Sigmoid colon (tissue), 4 donors: ENCODE measurements at regions not wholly inside any gene's neighbourhood (a gene's known extent, or its start where the extent isn't known, plus 50 kb on each side); places are given as distances from the start of the nearest gene placed in this dataset.

Experiments
- POLR2AphosphoS5 ChIP-seq, 4 donors: sonication (generic); formaldehyde crosslinking; IDR thresholded peaks; one replicate each; pipeline ENCODE4 v1.6.1; 2017; ENCODE audit warnings: antibody characterized with exemption in 4 of 4
- TF ChIP-seq, protein P1 (sequence below), 4 experiments: fragments of 450-650 bp in 3 of 4; fragments of 200-600 bp in 1 of 4; IDR thresholded peaks; one replicate each; pipeline ENCODE4 v1.5.1; 2016 to 2019; ENCODE audit warnings: antibody characterized with exemption in 4 of 4, mild to moderate bottlenecking in 3 of 4, moderate library complexity in 2 of 4

DNA sequence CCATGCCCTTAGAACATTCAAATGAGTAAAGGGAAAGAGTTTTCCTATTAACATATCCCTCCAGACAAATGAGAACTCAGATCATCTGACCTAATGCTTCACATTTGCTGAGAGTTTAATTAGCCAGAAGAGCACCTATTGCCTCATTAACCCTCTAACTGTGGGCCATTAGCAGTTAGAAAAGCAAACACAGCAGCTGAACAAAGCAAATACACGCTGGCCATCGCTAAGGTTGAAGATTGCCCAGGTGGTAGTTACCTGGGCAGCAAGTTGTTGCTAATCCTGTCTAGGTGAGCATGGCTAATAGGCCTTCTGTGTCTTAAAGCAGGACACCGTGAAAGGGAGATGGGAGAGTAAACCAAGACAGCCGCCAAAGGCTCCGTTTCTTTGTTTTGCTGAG is 49.9 kb upstream of the UCN3 start:
- TF ChIP-seq, protein P1, sequence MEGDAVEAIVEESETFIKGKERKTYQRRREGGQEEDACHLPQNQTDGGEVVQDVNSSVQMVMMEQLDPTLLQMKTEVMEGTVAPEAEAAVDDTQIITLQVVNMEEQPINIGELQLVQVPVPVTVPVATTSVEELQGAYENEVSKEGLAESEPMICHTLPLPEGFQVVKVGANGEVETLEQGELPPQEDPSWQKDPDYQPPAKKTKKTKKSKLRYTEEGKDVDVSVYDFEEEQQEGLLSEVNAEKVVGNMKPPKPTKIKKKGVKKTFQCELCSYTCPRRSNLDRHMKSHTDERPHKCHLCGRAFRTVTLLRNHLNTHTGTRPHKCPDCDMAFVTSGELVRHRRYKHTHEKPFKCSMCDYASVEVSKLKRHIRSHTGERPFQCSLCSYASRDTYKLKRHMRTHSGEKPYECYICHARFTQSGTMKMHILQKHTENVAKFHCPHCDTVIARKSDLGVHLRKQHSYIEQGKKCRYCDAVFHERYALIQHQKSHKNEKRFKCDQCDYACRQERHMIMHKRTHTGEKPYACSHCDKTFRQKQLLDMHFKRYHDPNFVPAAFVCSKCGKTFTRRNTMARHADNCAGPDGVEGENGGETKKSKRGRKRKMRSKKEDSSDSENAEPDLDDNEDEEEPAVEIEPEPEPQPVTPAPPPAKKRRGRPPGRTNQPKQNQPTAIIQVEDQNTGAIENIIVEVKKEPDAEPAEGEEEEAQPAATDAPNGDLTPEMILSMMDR (IDR thresholded peaks at IDR 0.05) = no peak
- TF ChIP-seq POLR2AphosphoS5 (IDR thresholded peaks at IDR 0.05) = no peak
